H9 (cell line): ENCODE measurements at regions not wholly inside any gene's neighbourhood (a gene's known extent, or its start where the extent isn't known, plus 50 kb on each side); places are given as distances from the start of the nearest gene placed in this dataset.

Source experiments
- DNase-seq: peaks from one replicate; pipeline ENCODE4 v3.0.0-alpha.2; 2017
- H2AFZ ChIP-seq: one replicate; pipeline ENCODE4 v1.6.1; 2013; ENCODE audit warnings: mild to moderate bottlenecking, low read length, control low read depth, moderate library complexity
- H2AK5ac ChIP-seq: 2 replicates; pipeline ENCODE4 v1.6.1; 2013; ENCODE audit warnings: low read length, control low read depth, mixed read lengths; ENCODE audit not compliant: insufficient read length
- H2BK120ac ChIP-seq: one replicate; pipeline ENCODE4 v1.6.1; 2013; ENCODE audit warnings: low read depth, mild to moderate bottlenecking, low read length, control low read depth, inconsistent platforms; ENCODE audit not compliant: poor library complexity, severe bottlenecking
- H2BK12ac ChIP-seq: 2 replicates; pipeline ENCODE4 v1.6.1; 2013; ENCODE audit warnings: low read length, control low read depth, mixed read lengths, low read depth; ENCODE audit not compliant: insufficient read length
- H2BK15ac ChIP-seq: 2 replicates; pipeline ENCODE4 v1.6.1; 2013; ENCODE audit warnings: low read depth, low read length, control low read depth
- H2BK20ac ChIP-seq: one replicate; pipeline ENCODE4 v1.6.1; 2013; ENCODE audit warnings: low read depth, mild to moderate bottlenecking, low read length, control low read depth, inconsistent platforms; ENCODE audit not compliant: poor library complexity, severe bottlenecking
- H2BK5ac ChIP-seq: 2 replicates; pipeline ENCODE4 v1.6.1; 2013; ENCODE audit warnings: low read length, control low read depth, mixed read lengths; ENCODE audit not compliant: insufficient read length
- H3K14ac ChIP-seq: 2 replicates; pipeline ENCODE4 v1.6.1; 2013; ENCODE audit warnings: low read length, control low read depth; ENCODE audit not compliant: insufficient read depth
- H3K18ac ChIP-seq: 2 replicates; pipeline ENCODE4 v1.6.1; 2013; ENCODE audit warnings: low read depth, mild to moderate bottlenecking, mixed read lengths, low read length, control low read depth; ENCODE audit not compliant: insufficient read length
- H3K23ac ChIP-seq: 2 replicates; pipeline ENCODE4 v1.6.1; 2013; ENCODE audit warnings: low read length, control low read depth, mixed read lengths, low read depth; ENCODE audit not compliant: insufficient read length
- H3K23me2 ChIP-seq: 2 replicates; pipeline ENCODE4 v1.6.1; 2013; ENCODE audit warnings: low read depth, mild to moderate bottlenecking, mixed read lengths, low read length, control low read depth; ENCODE audit not compliant: insufficient read length, poor library complexity, severe bottlenecking
- H3K27ac ChIP-seq: 2 replicates; pipeline ENCODE4 v1.5.1; 2013; ENCODE audit warnings: low read length, control low read depth, mixed read lengths, low read depth; ENCODE audit not compliant: insufficient read length
- H3K27me3 ChIP-seq: 2 replicates; pipeline ENCODE4 v1.6.1; 2013; ENCODE audit warnings: low read length, control low read depth, inconsistent platforms; ENCODE audit not compliant: insufficient read depth
- H3K4ac ChIP-seq: 2 replicates; pipeline ENCODE4 v1.6.1; 2013; ENCODE audit warnings: low read depth, mild to moderate bottlenecking, control low read depth, inconsistent platforms, low read length, moderate library complexity
- H3K4me1 ChIP-seq: 2 replicates; pipeline ENCODE4 v1.6.1; 2013; ENCODE audit warnings: low read length, control low read depth, inconsistent platforms; ENCODE audit not compliant: insufficient read depth
- H3K4me2 ChIP-seq: 2 replicates; pipeline ENCODE4 v1.6.1; 2013; ENCODE audit warnings: low read length, control low read depth, mixed read lengths; ENCODE audit not compliant: insufficient read length, insufficient read depth
- H3K56ac ChIP-seq: 2 replicates; pipeline ENCODE4 v1.6.1; 2013; ENCODE audit warnings: low read depth, mild to moderate bottlenecking, mixed read lengths, low read length, control low read depth; ENCODE audit not compliant: insufficient read length
- H3K79me1 ChIP-seq: 2 replicates; pipeline ENCODE4 v1.6.1; 2013; ENCODE audit warnings: low read depth, mild to moderate bottlenecking, moderate library complexity, low read length, control low read depth, inconsistent platforms; ENCODE audit not compliant: insufficient read depth, poor library complexity, severe bottlenecking
- H3K79me2 ChIP-seq: 2 replicates; pipeline ENCODE4 v1.6.1; 2013; ENCODE audit warnings: low read length, control low read depth, inconsistent platforms; ENCODE audit not compliant: insufficient read depth
- H3K9ac ChIP-seq: 2 replicates; pipeline ENCODE4 v1.6.1; 2013; ENCODE audit warnings: low read length, control low read depth, mixed read lengths; ENCODE audit not compliant: insufficient read length; ENCODE audit errors: extremely low read depth
- H3K9me3 ChIP-seq: one replicate; pipeline ENCODE4 v1.6.1; 2013; ENCODE audit warnings: low read depth, low read length, inconsistent platforms; ENCODE audit not compliant: control insufficient read depth
- H3T11ph ChIP-seq: one replicate; pipeline ENCODE4 v1.6.1; 2013; ENCODE audit warnings: mild to moderate bottlenecking, low read length, control low read depth, inconsistent platforms
- H4K20me1 ChIP-seq: one replicate; pipeline ENCODE4 v1.6.1; 2013; ENCODE audit not compliant: control insufficient read depth, insufficient read length, insufficient read depth
- H4K5ac ChIP-seq: 2 replicates; pipeline ENCODE4 v1.6.1; 2013; ENCODE audit warnings: low read depth, mild to moderate bottlenecking, mixed read lengths, low read length, control low read depth; ENCODE audit not compliant: insufficient read length
- H4K8ac ChIP-seq: replicated peaks from 2 replicates; pipeline ENCODE4 v1.6.1; 2013; ENCODE audit warnings: low read length, control low read depth, mixed read lengths, low read depth; ENCODE audit not compliant: insufficient read length
- H4K91ac ChIP-seq: 2 replicates; pipeline ENCODE4 v1.6.1; 2013; ENCODE audit warnings: low read depth, mild to moderate bottlenecking, moderate library complexity, mixed read lengths, low read length, control low read depth; ENCODE audit not compliant: insufficient read length
- H3K27ac Mint-ChIP-seq, 3 experiments: 2 replicates in 2 of 3; 3 replicates in 1 of 3; pipeline ENCODE4 v1.8.0; 2020 to 2021; ENCODE audit warnings: mixed read lengths in 3 of 3, mild to moderate bottlenecking in 1 of 3, moderate library complexity in 1 of 3
- H3K27me3 Mint-ChIP-seq: 2 replicates; pipeline ENCODE4 v1.8.0; 2021; ENCODE audit warnings: low read depth, mild to moderate bottlenecking, moderate library complexity, mixed read lengths
- H3K36me3 Mint-ChIP-seq, 3 experiments: 2 replicates in 2 of 3; 3 replicates in 1 of 3; pipeline ENCODE4 v1.8.0; 2020 to 2021; ENCODE audit warnings: low read depth in 3 of 3, mixed read lengths in 3 of 3; ENCODE audit not compliant: insufficient read depth in 1 of 3
- H3K4me1 Mint-ChIP-seq, 2 experiments: 2 replicates each; pipeline ENCODE4 v1.8.0; 2020; ENCODE audit warnings: mixed read lengths in 2 of 2
- H3K4me3 Mint-ChIP-seq, 2 experiments: 2 replicates in 1 of 2; 3 replicates in 1 of 2; pipeline ENCODE4 v1.8.0; 2020 to 2021; ENCODE audit warnings: mild to moderate bottlenecking in 2 of 2, mixed read lengths in 2 of 2, moderate library complexity in 1 of 2
- H3K9me3 Mint-ChIP-seq, 2 experiments: 2 replicates in 1 of 2; 3 replicates in 1 of 2; pipeline ENCODE4 v1.8.0; 2020; ENCODE audit warnings: mild to moderate bottlenecking in 2 of 2, mixed read lengths in 2 of 2, moderate library complexity in 1 of 2
- WGBS: extraction: QIAGEN DNeasy Blood & Tissue Kit; methylation state at CpG from one replicate; pipeline ENCODE4 v1.1.7; 2013; ENCODE audit warnings: missing lambda C conversion rate, low lambda C conversion rate, mixed read lengths; ENCODE audit not compliant: insufficient read length; ENCODE audit errors: extremely low coverage; 5-methylcytosine and 5-hydroxymethylcytosine counted together
- TF ChIP-seq, protein P1 (sequence below): fragments of 200-600 bp; sonication (generic); conservative IDR thresholded peaks from 3 replicates; pipeline ENCODE4 v1.8.0; 2021; ENCODE audit warnings: antibody characterized with exemption, mild to moderate bottlenecking

DNA sequence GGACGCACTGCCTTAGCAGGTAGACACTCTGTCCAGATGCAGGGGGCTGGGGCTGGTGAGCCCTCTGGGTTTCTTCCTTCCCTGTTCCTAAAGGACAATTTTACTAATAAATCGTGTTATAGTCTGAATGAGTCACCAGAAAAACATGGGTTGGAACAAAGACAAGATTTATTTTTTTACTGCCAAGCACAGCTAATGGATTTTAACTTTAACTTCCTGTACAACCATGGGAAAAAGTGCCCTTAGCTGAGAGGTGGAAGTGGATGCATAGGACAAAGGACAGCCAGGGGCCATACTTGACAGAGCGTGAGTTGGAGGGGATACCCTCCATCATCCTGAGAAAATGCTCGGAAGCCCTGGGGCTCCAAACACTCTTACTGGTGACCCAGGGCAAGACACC, 300.7 kb downstream of the MSX2 start:
- Histone ChIP-seq H3K18ac (no peak overlapping the region), H3K79me1 (no peaks in the 10 kb centered on the region), H2BK5ac (no peak overlapping the region), H3K27me3 (no peaks in the 10 kb centered on the region), H3T11ph (no peak overlapping the region), H3K4me1 (no peaks in the 10 kb centered on the region), H2BK15ac (no peak overlapping the region), H2AFZ (no peak overlapping the region), H2AK5ac (no peak overlapping the region), H3K14ac (no peak overlapping the region), H3K56ac (no peak overlapping the region), H3K9me3 (no peaks in the 10 kb centered on the region), H3K23ac (no peak overlapping the region), H3K27ac (no peak overlapping the region), H3K23me2 (no peaks in the 10 kb centered on the region), H4K20me1 (peaks cover 2% of the 10 kb centered on the region), H2BK12ac (no peak overlapping the region), H3K4me2 (no peak overlapping the region), H4K91ac (no peak overlapping the region), H2BK120ac (no peak overlapping the region), H2BK20ac (no peak overlapping the region), H3K4ac (no peak overlapping the region), H4K5ac (no peak overlapping the region), H3K79me2 (no peaks in the 10 kb centered on the region), H4K8ac (no peak overlapping the region), H3K9ac (no peak overlapping the region)
- no peak overlapping the region for H3K27ac Mint-ChIP-seq
- H3K27me3 Mint-ChIP-seq, result peaks cover 3% of the 10 kb centered on the region; the same call in 1 of the 2 replicates
- peaks cover 6 to 13% (median 7%) of the 10 kb centered on the region in 3 experiments for H3K36me3 Mint-ChIP-seq
- no peak for DNase-seq
- no peaks in the 10 kb centered on the region for H3K4me1 Mint-ChIP-seq
- no peak overlapping the region for H3K4me3 Mint-ChIP-seq
- TF ChIP-seq, protein P1, sequence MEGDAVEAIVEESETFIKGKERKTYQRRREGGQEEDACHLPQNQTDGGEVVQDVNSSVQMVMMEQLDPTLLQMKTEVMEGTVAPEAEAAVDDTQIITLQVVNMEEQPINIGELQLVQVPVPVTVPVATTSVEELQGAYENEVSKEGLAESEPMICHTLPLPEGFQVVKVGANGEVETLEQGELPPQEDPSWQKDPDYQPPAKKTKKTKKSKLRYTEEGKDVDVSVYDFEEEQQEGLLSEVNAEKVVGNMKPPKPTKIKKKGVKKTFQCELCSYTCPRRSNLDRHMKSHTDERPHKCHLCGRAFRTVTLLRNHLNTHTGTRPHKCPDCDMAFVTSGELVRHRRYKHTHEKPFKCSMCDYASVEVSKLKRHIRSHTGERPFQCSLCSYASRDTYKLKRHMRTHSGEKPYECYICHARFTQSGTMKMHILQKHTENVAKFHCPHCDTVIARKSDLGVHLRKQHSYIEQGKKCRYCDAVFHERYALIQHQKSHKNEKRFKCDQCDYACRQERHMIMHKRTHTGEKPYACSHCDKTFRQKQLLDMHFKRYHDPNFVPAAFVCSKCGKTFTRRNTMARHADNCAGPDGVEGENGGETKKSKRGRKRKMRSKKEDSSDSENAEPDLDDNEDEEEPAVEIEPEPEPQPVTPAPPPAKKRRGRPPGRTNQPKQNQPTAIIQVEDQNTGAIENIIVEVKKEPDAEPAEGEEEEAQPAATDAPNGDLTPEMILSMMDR, result no peak
- peaks cover 15 to 22% of the 10 kb centered on the region in 2 experiments for H3K9me3 Mint-ChIP-seq
- no CpG with 5 or more reads among the region's 4 CpGs for WGBS
